HUES48 (cell line): ENCODE measurements at regions not wholly inside any gene's neighbourhood (a gene's known extent, or its start where the extent isn't known, plus 50 kb on each side); places are given as distances from the start of the nearest gene placed in this dataset.

Source experiments
- H3K27ac ChIP-seq: one replicate; pipeline ENCODE4 v1.7.0; 2013; ENCODE audit warnings: low read depth, low read length, inconsistent platforms
- H3K27me3 ChIP-seq: 2 replicates; pipeline ENCODE4 v1.6.1; 2013; ENCODE audit warnings: mild to moderate bottlenecking, low read length; ENCODE audit not compliant: control insufficient read depth, insufficient read depth
- H3K36me3 ChIP-seq: 2 replicates; pipeline ENCODE4 v1.6.1; 2013; ENCODE audit warnings: low read length; ENCODE audit not compliant: control insufficient read depth, insufficient read depth
- H3K4me1 ChIP-seq: 2 replicates; pipeline ENCODE4 v1.6.1; 2013; ENCODE audit warnings: mild to moderate bottlenecking, low read length; ENCODE audit not compliant: control insufficient read depth, insufficient read depth
- H3K4me3 ChIP-seq: 2 replicates; pipeline ENCODE4 v1.5.1; 2013; ENCODE audit warnings: mild to moderate bottlenecking, low read depth, low read length
- H3K9ac ChIP-seq: 2 replicates; pipeline ENCODE4 v1.6.1; 2013; ENCODE audit warnings: mild to moderate bottlenecking, low read depth, low read length, moderate library complexity
- H3K9me3 ChIP-seq: 2 replicates; pipeline ENCODE4 v1.6.1; 2013; ENCODE audit warnings: low read length; ENCODE audit not compliant: control insufficient read depth, insufficient read depth

- Histone ChIP-seq H3K9ac (no peak overlapping the region), H3K27me3 (no peaks in the 10 kb centered on the region)
Measured at GRCh38 chr4:19346636-19347035, 905.1 kb upstream of the SLIT2 start.

DNA sequence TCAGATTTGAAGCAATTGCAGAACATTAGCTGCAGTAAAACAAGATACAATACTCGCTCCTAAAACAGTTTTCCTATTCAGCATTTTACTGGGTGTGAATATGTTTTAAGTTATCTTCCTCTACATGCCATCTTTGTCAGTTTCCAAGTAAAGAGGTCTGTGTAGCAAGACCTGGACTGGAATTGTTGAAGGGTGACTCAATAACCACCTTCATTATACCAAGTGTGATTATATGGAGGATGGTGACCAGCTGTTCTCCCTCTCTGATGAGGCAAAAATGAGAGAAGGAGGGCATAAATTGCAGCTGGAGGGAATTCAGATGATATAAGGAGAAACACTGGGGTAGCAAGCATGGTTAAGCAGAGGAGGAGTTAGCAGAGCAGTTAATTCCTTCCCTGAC, 922.1 kb upstream of the SLIT2 start:
- H3K27me3 ChIP-seq, result no peaks in the 10 kb centered on the region
- H3K4me3 ChIP-seq, result no peak overlapping the region
- H3K36me3 ChIP-seq, result no peaks in the 10 kb centered on the region
- H3K9ac ChIP-seq, result no peak overlapping the region
- no peaks in the 10 kb centered on the region for H3K9me3 ChIP-seq
- no peak overlapping the region for H3K27ac ChIP-seq
- no peaks in the 10 kb centered on the region for H3K4me1 ChIP-seq

More at GRCh38 chr4:19346636-19347035, 905.1 kb upstream of the SLIT2 start:
- Histone ChIP-seq H3K36me3 (no peaks in the 10 kb centered on the region), H3K4me1 (no peaks in the 10 kb centered on the region), H3K27ac (no peak overlapping the region), H3K9me3 (no peaks in the 10 kb centered on the region), H3K4me3 (no peak overlapping the region)

GRCh38 chr4:19329077-19329476, 922.6 kb upstream of the SLIT2 start:
- Histone ChIP-seq H3K4me3 (no peak overlapping the region), H3K36me3 (no peaks in the 10 kb centered on the region), H3K9ac (no peak overlapping the region), H3K27me3 (no peaks in the 10 kb centered on the region), H3K4me1 (no peaks in the 10 kb centered on the region), H3K27ac (no peak overlapping the region), H3K9me3 (no peaks in the 10 kb centered on the region)

GRCh38 chr4:19327364-19327763, 924.3 kb upstream of the SLIT2 start:
- H3K9me3 ChIP-seq, result no peaks in the 10 kb centered on the region
- H3K27ac ChIP-seq, result no peak overlapping the region
- no peaks in the 10 kb centered on the region for H3K27me3 ChIP-seq
- no peak overlapping the region for H3K9ac ChIP-seq
- no peak overlapping the region for H3K4me3 ChIP-seq
- H3K4me1 ChIP-seq, result no peaks in the 10 kb centered on the region
- H3K36me3 ChIP-seq, result no peaks in the 10 kb centered on the region

DNA sequence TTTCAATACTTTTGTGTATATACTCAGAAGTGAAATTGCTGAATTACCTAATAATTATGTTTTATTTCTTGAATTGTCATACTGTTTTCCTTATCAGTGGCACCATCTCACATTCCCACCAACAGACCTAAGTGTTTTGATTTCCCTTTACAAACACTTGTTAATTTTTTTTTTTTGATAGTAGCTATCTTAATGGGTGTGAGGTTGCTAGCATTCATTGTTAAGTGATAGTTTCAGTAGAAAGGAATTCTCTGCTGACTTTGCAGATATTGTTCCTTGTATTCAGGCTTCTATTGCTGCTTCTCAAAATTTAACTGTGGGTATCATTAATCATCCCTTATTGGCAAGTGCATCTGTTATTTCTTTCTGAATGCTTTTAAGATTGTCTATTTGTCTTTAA, 927.5 kb upstream of the SLIT2 start:
- Histone ChIP-seq H3K27ac (no peak overlapping the region), H3K27me3 (no peaks in the 10 kb centered on the region), H3K4me3 (no peak overlapping the region), H3K9me3 (no peaks in the 10 kb centered on the region), H3K36me3 (no peaks in the 10 kb centered on the region), H3K4me1 (peaks cover 3% of the 10 kb centered on the region; the same call in 1 of the 2 replicates), H3K9ac (no peak overlapping the region)

GRCh38 chr4:19319607-19320006, 932.1 kb upstream of the SLIT2 start:
- H3K27ac ChIP-seq, result no peak overlapping the region
- no peaks in the 10 kb centered on the region for H3K9me3 ChIP-seq
- H3K4me3 ChIP-seq, result no peak overlapping the region
- H3K27me3 ChIP-seq, result no peaks in the 10 kb centered on the region
- peaks cover 3% of the 10 kb centered on the region; the same call in 1 of the 2 replicates for H3K4me1 ChIP-seq
- no peaks in the 10 kb centered on the region for H3K36me3 ChIP-seq
- H3K9ac ChIP-seq, result no peak overlapping the region

DNA sequence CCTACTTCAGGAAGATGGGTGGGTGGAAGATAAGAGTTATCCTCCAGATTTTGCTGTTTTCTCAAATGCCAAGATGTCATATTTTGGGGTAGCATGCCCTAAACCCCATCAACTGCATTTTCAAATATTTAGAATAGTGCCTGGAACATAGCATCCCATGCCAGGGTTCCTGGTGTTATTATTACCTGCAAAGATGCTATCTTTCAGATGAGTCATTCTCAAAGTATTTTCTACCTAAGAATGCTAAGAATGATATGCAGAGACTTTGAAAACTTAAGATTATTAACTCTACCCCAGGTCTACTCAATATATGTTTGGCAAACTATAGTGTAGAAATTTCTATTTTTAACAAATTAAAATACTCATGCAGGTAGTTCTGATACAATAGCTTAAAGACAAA, 934.3 kb upstream of the SLIT2 start:
- no peaks in the 10 kb centered on the region for H3K36me3 ChIP-seq
- H3K9ac ChIP-seq, result no peak overlapping the region
- H3K9me3 ChIP-seq, result no peaks in the 10 kb centered on the region
- H3K27me3 ChIP-seq, result no peaks in the 10 kb centered on the region
- no peak overlapping the region for H3K27ac ChIP-seq
- H3K4me3 ChIP-seq, result no peak overlapping the region
- H3K4me1 ChIP-seq, result peaks cover 3% of the 10 kb centered on the region; the same call in 1 of the 2 replicates

GRCh38 chr4:19314116-19314515, 937.6 kb upstream of the SLIT2 start:
- no peaks in the 10 kb centered on the region for H3K27me3 ChIP-seq
- no peak overlapping the region for H3K27ac ChIP-seq
- H3K9me3 ChIP-seq, result no peaks in the 10 kb centered on the region
- no peaks in the 10 kb centered on the region for H3K4me1 ChIP-seq
- H3K9ac ChIP-seq, result no peak overlapping the region
- no peak overlapping the region for H3K4me3 ChIP-seq
- H3K36me3 ChIP-seq, result no peaks in the 10 kb centered on the region

DNA sequence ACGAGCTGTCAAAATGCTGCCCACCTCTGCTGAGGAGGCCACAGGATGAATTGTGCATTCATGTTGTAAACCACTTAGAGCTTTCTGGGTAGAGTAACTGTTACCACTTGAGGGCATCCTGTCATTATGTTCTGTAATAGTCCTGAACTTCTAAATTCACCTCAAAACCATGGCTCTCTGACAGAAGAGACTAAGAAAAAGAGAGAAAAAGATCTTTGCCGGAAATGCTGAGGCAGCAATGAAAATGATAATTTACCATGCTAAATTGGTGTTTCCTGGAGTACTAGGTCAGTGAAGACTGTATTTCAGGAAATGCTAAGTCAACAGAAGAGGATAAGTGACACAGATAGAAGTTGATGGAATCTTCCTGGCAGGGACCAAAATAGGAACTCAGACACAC, 942.3 kb upstream of the SLIT2 start:
- Histone ChIP-seq H3K9ac (no peak overlapping the region), H3K4me1 (no peaks in the 10 kb centered on the region), H3K9me3 (no peaks in the 10 kb centered on the region), H3K4me3 (no peak overlapping the region), H3K27ac (no peak overlapping the region), H3K27me3 (no peaks in the 10 kb centered on the region), H3K36me3 (no peaks in the 10 kb centered on the region)

DNA sequence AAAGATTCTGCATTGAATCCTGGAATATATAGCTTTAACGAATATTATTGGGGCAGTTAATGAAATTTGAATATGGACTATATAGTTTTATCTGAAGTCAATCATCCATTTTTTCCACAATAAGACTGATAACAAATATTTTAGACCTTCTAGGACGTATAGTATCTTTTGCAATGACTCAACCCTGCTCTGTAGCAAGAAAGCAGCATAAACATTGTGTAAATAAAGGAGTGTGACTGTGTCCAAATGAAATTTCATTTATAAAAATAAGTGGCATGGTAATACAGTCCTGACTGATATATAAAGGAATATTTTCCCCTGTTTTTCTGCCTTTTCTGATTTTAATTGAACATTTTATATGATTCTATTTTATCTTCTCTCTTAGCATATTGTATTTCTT, 947.7 kb upstream of the SLIT2 start:
- Histone ChIP-seq H3K36me3 (no peaks in the 10 kb centered on the region), H3K9ac (no peak overlapping the region), H3K4me3 (no peak overlapping the region), H3K27ac (no peak overlapping the region), H3K4me1 (no peaks in the 10 kb centered on the region), H3K27me3 (no peaks in the 10 kb centered on the region), H3K9me3 (no peaks in the 10 kb centered on the region)

- Histone ChIP-seq H3K4me1 (no peaks in the 10 kb centered on the region), H3K9ac (no peak overlapping the region), H3K36me3 (no peaks in the 10 kb centered on the region), H3K4me3 (no peak overlapping the region), H3K27ac (no peak overlapping the region), H3K9me3 (no peaks in the 10 kb centered on the region), H3K27me3 (no peaks in the 10 kb centered on the region)
Measured at GRCh38 chr4:19301527-19301926, 950.2 kb upstream of the SLIT2 start.

DNA sequence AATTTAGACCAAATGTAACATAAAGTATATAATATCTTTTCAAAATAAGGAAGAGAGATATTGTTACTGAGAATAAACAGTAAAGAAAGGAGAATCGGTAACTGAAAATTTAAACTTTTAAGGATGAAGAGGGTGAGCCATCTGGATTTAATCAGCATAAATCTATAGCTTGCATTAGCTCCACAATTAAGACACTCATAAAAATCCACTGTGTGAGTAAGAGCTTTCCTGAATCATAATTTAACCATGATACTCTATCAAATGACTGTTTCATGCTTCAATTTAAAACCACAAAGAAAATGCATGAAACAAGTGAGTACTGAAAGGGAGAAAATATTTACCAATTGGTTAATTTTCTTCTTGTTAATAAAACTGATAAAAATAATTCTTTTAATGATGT, 951.5 kb upstream of the SLIT2 start:
- no peak overlapping the region for H3K4me3 ChIP-seq
- no peaks in the 10 kb centered on the region for H3K4me1 ChIP-seq
- no peaks in the 10 kb centered on the region for H3K36me3 ChIP-seq
- no peaks in the 10 kb centered on the region for H3K9me3 ChIP-seq
- H3K27me3 ChIP-seq, result no peaks in the 10 kb centered on the region
- H3K9ac ChIP-seq, result no peak overlapping the region
- H3K27ac ChIP-seq, result no peak overlapping the region
